GM19463 (cell line): ENCODE measurements at regions not wholly inside any gene's neighbourhood (a gene's known extent, or its start where the extent isn't known, plus 50 kb on each side); places are given as distances from the start of the nearest gene placed in this dataset.

Experiments used
- ATAC-seq: cut with Tn5 transposase; IDR thresholded peaks from one replicate; pipeline ENCODE4 v1.9.1; 2021; ENCODE audit warnings: mild to moderate bottlenecking, moderate library complexity; ENCODE audit not compliant: unreplicated experiment

- no peak for ATAC-seq
Measured at GRCh38 chr4:180491210-180491609, 1752.0 kb upstream of the TENM3 start.

- ATAC-seq = no peak
Measured at GRCh38 chr4:180493299-180493698, 1749.9 kb upstream of the TENM3 start.

GRCh38 chr4:180500154-180500553 lies 1743.0 kb upstream of the TENM3 start:
- ATAC-seq = no peak

GRCh38 chr4:180512801-180513475 lies 1730.3 kb upstream of the TENM3 start:
- ATAC-seq = no peak

- ATAC-seq = no peak
Measured at GRCh38 chr4:180518906-180519305, 1724.3 kb upstream of the TENM3 start.

- no peak for ATAC-seq
Measured at GRCh38 chr4:180521181-180521580, 1722.0 kb upstream of the TENM3 start.

GRCh38 chr4:180525523-180526077 lies 1717.6 kb upstream of the TENM3 start:
- ATAC-seq = no peak

- no peak for ATAC-seq
Measured at GRCh38 chr4:180528003-180528402, 1715.2 kb upstream of the TENM3 start.

GRCh38 chr4:180530787-180531186 lies 1712.4 kb upstream of the TENM3 start:
- ATAC-seq = no peak

GRCh38 chr4:180532691-180533090 lies 1710.5 kb upstream of the TENM3 start:
- no peak for ATAC-seq

- ATAC-seq = no peak
Measured at GRCh38 chr4:180538384-180539057, 1704.7 kb upstream of the TENM3 start.

- peak; percentile 86 for ATAC-seq
Measured at GRCh38 chr4:180539284-180539683, 1703.9 kb upstream of the TENM3 start.

- no peak for ATAC-seq
Measured at GRCh38 chr4:180541678-180542077, 1701.5 kb upstream of the TENM3 start.

- peak; percentile 30 for ATAC-seq
Measured at GRCh38 chr4:180542445-180543100, 1700.6 kb upstream of the TENM3 start.

- no peak for ATAC-seq
Measured at GRCh38 chr4:180550106-180550505, 1693.1 kb upstream of the TENM3 start.

- peak; percentile 60 for ATAC-seq
Measured at GRCh38 chr4:180557348-180557747, 1685.9 kb upstream of the TENM3 start.

- no peak for ATAC-seq
Measured at GRCh38 chr4:180557950-180558349, 1685.3 kb upstream of the TENM3 start.

GRCh38 chr4:180558427-180558826 lies 1684.8 kb upstream of the TENM3 start:
- ATAC-seq = no peak

GRCh38 chr4:180560896-180561295 lies 1682.3 kb upstream of the TENM3 start:
- ATAC-seq = no peak

GRCh38 chr4:180564026-180564425 lies 1679.2 kb upstream of the TENM3 start:
- no peak for ATAC-seq

GRCh38 chr4:180564448-180564847 lies 1678.8 kb upstream of the TENM3 start:
- no peak for ATAC-seq
